ENCODE measurements at regions not wholly inside any gene's neighbourhood (a gene's known extent, or its start where the extent isn't known, plus 50 kb on each side); places are given as distances from the start of the nearest gene placed in this dataset.
A peak's percentile ranks its signal among the peaks of the same experiment; 100 is the strongest.

GRCh38 chr11:91796999-91797398, 427.6 kb upstream of the FAT3 start:
- DNase-seq (ENCODE audit: low spot score) = no peak
- no peaks in the 10 kb centered on the region for H3K27me3 ChIP-seq (replicated peaks; ENCODE audit: insufficient read depth, low read depth, low read length, poor library complexity)
- no peaks in the 10 kb centered on the region for H3K9me3 ChIP-seq (ENCODE audit: low read depth, low read length, poor library complexity, severe bottlenecking)
- ChIA-PET POLR2A (ENCODE audit: low non-redundant PET) (interaction anchor here (0.5 kb wide), 1 partner anchor 93 kb away, joined by 3 read pairs; no protein-coding TSS in a partner anchor), CTCF (no interaction called here)
- peaks cover 9% of the 10 kb centered on the region for H3K4me1 ChIP-seq (ENCODE audit: insufficient read depth, low read length, poor library complexity, severe bottlenecking)
- H3K36me3 ChIP-seq (ENCODE audit: insufficient read depth, low read length, poor library complexity, severe bottlenecking) = no peaks in the 10 kb centered on the region
- no TSS peak for BruUV-seq (replicated peaks)
- intact Hi-C loops (cut with micrococcal nuclease; ENCODE audit: unreplicated experiment) = no loop called here
- H3K27ac ChIP-seq (ENCODE audit: low read depth, low read length, poor library complexity, severe bottlenecking) = no peak overlapping the region
- no peak overlapping the region for H3K4me3 ChIP-seq (ENCODE audit: low read depth, low read length, poor library complexity, severe bottlenecking)
- no peak for TF ChIP-seq EZH2 (IDR thresholded peaks at IDR 0.05; ENCODE audit: borderline replicate concordance, low read depth, low read length, poor library complexity, severe bottlenecking)
- no peak for TF ChIP-seq CTCF (conservative IDR thresholded peaks at IDR 0.05; ENCODE audit: low read depth, low read length)

- Histone ChIP-seq H3K4me1 (ENCODE audit: insufficient read depth, low read length, poor library complexity, severe bottlenecking) (peaks cover 15% of the 10 kb centered on the region), H3K4me3 (ENCODE audit: low read depth, low read length, poor library complexity, severe bottlenecking) (no peak overlapping the region), H3K27ac (ENCODE audit: low read depth, low read length, poor library complexity, severe bottlenecking) (no peak overlapping the region), H3K36me3 (ENCODE audit: insufficient read depth, low read length, poor library complexity, severe bottlenecking) (no peaks in the 10 kb centered on the region), H3K9me3 (ENCODE audit: low read depth, low read length, poor library complexity, severe bottlenecking) (no peaks in the 10 kb centered on the region), H3K27me3 (replicated peaks; ENCODE audit: insufficient read depth, low read depth, low read length, poor library complexity) (no peaks in the 10 kb centered on the region)
- TF ChIP-seq CTCF (conservative IDR thresholded peaks at IDR 0.05; ENCODE audit: low read depth, low read length) (no peak), EZH2 (IDR thresholded peaks at IDR 0.05; ENCODE audit: borderline replicate concordance, low read depth, low read length, poor library complexity, severe bottlenecking) (no peak)
- CTCF ChIA-PET = no interaction called here
- POLR2A ChIA-PET (ENCODE audit: low non-redundant PET) = no interaction called here
- intact Hi-C loops (cut with micrococcal nuclease; ENCODE audit: unreplicated experiment) = no loop called here
- no TSS peak for BruUV-seq (replicated peaks)
- DNase-seq (ENCODE audit: low spot score) = no peak
These were observed 429.3 kb upstream of the FAT3 start for GRCh38 chr11:91795139-91795887.

- ChIA-PET CTCF (no interaction called here), POLR2A (ENCODE audit: low non-redundant PET) (no interaction called here)
- no TSS peak for BruUV-seq (replicated peaks)
- Histone ChIP-seq H3K36me3 (ENCODE audit: insufficient read depth, low read length, poor library complexity, severe bottlenecking) (no peaks in the 10 kb centered on the region), H3K9me3 (ENCODE audit: low read depth, low read length, poor library complexity, severe bottlenecking) (no peaks in the 10 kb centered on the region), H3K27me3 (replicated peaks; ENCODE audit: insufficient read depth, low read depth, low read length, poor library complexity) (no peaks in the 10 kb centered on the region), H3K4me3 (ENCODE audit: low read depth, low read length, poor library complexity, severe bottlenecking) (no peak overlapping the region), H3K27ac (ENCODE audit: low read depth, low read length, poor library complexity, severe bottlenecking) (no peak overlapping the region), H3K4me1 (ENCODE audit: insufficient read depth, low read length, poor library complexity, severe bottlenecking) (peaks cover 17% of the 10 kb centered on the region)
- no peak for TF ChIP-seq CTCF (conservative IDR thresholded peaks at IDR 0.05; ENCODE audit: low read depth, low read length)
- TF ChIP-seq EZH2 (IDR thresholded peaks at IDR 0.05; ENCODE audit: borderline replicate concordance, low read depth, low read length, poor library complexity, severe bottlenecking) = no peak
- intact Hi-C loops (cut with micrococcal nuclease; ENCODE audit: unreplicated experiment) = no loop called here
- DNase-seq (ENCODE audit: low spot score) = peak; percentile 38
These were observed 430.5 kb upstream of the FAT3 start for GRCh38 chr11:91794146-91794545.
